Adipocyte (in vitro differentiated cells): ENCODE measurements at regions not wholly inside any gene's neighbourhood (a gene's known extent, or its start where the extent isn't known, plus 50 kb on each side); places are given as distances from the start of the nearest gene placed in this dataset.
"Not testable (repeated sequence)": the region's sequence is repeated elsewhere in the genome, so short reads cannot be mapped to it uniquely, and the experiment has no call there.

Source experiments
- DNase-seq: peaks from one replicate; pipeline ENCODE4 v3.0.0-alpha.2; 2015; ENCODE audit warnings: low read depth
- H3K27me3 ChIP-seq: replicated peaks from 2 replicates; pipeline ENCODE4 v1.7.0; 2013; ENCODE audit warnings: mild to moderate bottlenecking, low read length, moderate library complexity; ENCODE audit not compliant: control insufficient read depth, insufficient read depth
- H3K36me3 ChIP-seq: 2 replicates; pipeline ENCODE4 v1.7.0; 2013; ENCODE audit warnings: low read length, mild to moderate bottlenecking, moderate library complexity; ENCODE audit not compliant: control insufficient read depth, insufficient read depth, severe bottlenecking
- H3K4me1 ChIP-seq: 2 replicates; pipeline ENCODE4 v1.7.0; 2013; ENCODE audit warnings: mild to moderate bottlenecking, low read length, moderate library complexity; ENCODE audit not compliant: control insufficient read depth, insufficient read depth
- H3K4me3 ChIP-seq: 2 replicates; pipeline ENCODE4 v1.7.0; 2013; ENCODE audit warnings: mild to moderate bottlenecking, low read length, moderate library complexity
- H3K9ac ChIP-seq: 2 replicates; pipeline ENCODE4 v1.7.0; 2013; ENCODE audit warnings: mild to moderate bottlenecking, low read length, moderate library complexity
- H3K9me3 ChIP-seq: 2 replicates; pipeline ENCODE4 v1.7.0; 2013; ENCODE audit warnings: mild to moderate bottlenecking, low read length, moderate library complexity; ENCODE audit not compliant: control insufficient read depth

DNA sequence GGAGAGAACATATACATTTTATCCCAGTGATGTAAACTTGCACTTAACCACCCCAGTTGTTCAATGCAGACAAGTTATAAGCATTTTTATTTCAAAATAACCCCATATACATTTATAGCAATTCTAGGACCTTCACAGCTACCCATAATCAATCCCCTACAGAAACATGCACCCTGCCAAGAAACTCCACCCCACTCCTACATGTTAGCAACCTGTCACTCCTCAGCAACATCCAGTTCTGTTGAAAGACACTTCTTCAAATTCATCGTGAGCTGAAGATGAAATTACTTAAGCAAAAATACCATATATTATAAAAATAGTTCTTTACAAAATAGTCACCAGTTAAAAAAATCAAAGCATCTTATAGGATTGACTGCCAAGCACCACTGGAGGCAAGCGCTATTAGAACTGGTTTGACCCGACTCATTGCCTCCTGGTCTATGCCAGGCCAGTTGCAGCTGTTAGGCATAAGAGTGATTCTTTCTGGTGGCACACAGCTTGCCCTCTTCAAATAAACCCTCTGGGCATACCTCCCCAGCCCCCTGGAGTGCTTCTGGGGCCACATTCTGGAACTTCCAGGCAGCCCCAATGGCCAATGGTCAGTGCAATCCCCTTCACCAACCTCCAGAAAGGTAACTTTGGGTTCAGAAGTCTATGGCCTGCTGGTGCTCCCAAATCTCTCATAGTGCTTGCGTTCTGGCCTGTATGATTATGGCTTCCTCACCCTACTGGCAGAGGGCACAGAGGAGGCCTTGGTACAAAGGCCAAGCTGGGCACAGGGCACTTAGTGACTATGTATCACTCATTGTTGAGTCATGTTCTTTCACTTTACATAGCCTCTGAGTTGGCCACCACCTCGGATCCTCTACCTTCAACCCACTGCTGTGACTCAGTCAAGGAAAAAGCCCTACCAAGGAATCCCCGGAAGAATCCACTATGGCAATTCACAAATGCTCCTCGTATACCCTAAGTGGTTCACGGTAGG is 72.2 kb upstream of the RALGPS2 start:
- Histone ChIP-seq H3K4me3 (no peak overlapping the region), H3K9ac (no peak overlapping the region), H3K9me3 (no peaks in the 10 kb centered on the region), H3K36me3 (no peaks in the 10 kb centered on the region), H3K4me1 (peaks cover 23% of the 10 kb centered on the region), H3K27me3 (no peaks in the 10 kb centered on the region)
- DNase-seq, result no peak

DNA sequence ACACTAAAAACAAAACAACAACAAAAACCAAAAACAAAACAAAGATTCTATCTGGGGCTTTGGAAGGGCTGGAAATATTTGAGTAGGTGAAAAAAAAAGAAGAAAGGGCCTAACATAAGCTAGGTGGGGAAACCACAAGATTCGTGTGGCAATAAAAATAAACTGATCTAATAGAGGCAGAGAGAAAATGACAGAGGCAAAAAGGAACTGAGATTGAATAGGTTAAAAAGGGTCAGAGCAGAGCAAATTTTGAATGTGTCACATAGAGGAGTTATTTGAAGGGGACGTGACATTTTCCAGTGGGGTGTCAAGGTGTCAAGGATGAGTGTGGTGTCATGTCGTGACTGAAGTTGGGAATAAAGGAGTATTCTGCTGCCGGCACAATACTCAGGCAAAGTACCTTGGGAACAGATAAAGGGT is 65.2 kb upstream of the RALGPS2 start:
- Histone ChIP-seq H3K4me3 (no peak overlapping the region), H3K4me1 (no peaks in the 10 kb centered on the region), H3K27me3 (no peaks in the 10 kb centered on the region), H3K36me3 (no peaks in the 10 kb centered on the region), H3K9ac (no peak overlapping the region), H3K9me3 (no peaks in the 10 kb centered on the region)
- no peak for DNase-seq

DNA sequence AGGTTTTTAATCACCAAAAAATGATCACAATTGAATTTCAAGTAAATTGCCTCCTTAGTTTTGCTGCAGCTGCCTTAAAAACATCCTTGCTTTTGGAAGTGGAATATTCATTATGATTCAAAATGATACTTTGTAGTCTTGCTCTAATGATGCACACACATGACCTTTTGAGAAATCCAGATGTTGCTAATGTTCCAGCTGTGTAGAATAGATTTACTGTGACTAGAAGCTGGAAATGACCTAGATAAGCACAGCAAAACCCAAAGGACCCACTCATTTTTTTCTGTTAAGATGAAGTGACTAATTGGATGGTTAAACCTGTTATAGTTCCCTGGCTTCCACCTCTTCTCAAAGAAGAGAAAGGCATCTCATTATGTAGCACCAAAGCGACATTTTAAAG is 64.6 kb upstream of the RALGPS2 start:
- H3K36me3 ChIP-seq, result no peaks in the 10 kb centered on the region
- no peak for DNase-seq
- no peak overlapping the region for H3K9ac ChIP-seq
- H3K4me1 ChIP-seq, result no peaks in the 10 kb centered on the region
- H3K27me3 ChIP-seq, result no peaks in the 10 kb centered on the region
- H3K4me3 ChIP-seq, result no peak overlapping the region
- no peaks in the 10 kb centered on the region for H3K9me3 ChIP-seq

DNA sequence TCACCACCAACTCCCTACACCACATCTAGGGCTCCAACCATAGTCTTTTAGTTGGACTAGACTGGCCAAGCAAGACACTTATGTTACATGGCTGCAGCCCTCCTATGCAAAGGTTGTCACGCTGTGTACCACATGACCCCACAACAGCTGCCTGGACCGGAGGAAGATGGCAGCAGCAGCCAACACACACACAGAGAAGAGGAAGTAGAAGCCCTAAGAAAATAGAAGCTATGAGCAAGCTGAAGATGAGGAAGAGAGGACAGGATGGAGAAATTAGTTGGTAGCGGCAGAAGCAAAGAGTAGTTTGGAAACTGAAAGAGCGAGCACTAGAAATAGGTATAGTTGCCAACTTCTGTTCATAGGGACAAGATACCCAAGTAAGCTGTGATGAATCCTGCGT is 60.8 kb upstream of the RALGPS2 start:
- Histone ChIP-seq H3K4me3 (no peak overlapping the region), H3K9ac (no peak overlapping the region), H3K9me3 (no peaks in the 10 kb centered on the region), H3K4me1 (peaks cover 5% of the 10 kb centered on the region), H3K27me3 (no peaks in the 10 kb centered on the region), H3K36me3 (no peaks in the 10 kb centered on the region)
- DNase-seq, result no peak

DNA sequence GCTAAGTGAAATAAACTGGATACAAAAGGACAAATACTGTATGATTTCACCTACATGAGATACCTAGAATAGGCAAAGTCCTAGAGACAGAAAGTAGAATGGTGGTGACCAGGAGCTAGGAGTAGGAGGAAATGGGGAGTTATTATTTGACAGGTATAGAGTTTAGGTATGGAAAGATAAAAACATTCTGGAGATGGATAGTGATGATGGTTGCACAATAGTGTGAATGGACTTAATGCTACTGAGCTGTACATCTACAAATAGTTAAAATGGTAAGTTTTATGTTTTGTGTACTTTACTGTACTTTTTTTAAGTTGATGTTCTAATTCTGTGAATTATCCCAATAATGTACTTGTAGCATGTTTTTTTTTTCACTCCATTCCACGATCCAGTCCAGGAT is 59.5 kb upstream of the RALGPS2 start:
- Histone ChIP-seq H3K9me3 (no peaks in the 10 kb centered on the region), H3K9ac (no peak overlapping the region), H3K4me3 (no peak overlapping the region), H3K36me3 (no peaks in the 10 kb centered on the region), H3K4me1 (peaks cover 5% of the 10 kb centered on the region), H3K27me3 (no peaks in the 10 kb centered on the region)
- no peak for DNase-seq

DNA sequence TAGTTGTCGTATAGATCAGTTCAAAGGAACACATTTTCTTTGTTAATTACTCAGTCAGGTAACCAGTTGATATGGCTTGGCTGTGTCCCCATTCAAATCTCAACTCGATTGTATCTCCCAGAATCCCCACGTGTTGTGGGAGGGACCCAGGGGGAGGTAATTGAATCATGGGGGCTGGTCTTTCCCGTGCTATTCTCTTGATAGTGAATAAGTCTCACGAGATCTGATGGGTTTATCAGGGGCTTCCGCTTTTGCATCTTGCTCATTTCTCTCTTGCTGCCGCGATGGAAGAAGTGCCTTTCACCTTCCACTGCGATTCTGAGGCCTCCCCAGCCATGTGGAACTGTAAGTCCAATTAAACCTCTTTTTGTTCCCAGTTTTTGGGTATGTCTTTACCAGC is 58.2 kb upstream of the RALGPS2 start:
- H3K4me1 ChIP-seq, H3K9me3 ChIP-seq, H3K27me3 ChIP-seq, H3K9ac ChIP-seq, DNase-seq, H3K4me3 ChIP-seq, H3K36me3 ChIP-seq: not testable (repeated sequence)

DNA sequence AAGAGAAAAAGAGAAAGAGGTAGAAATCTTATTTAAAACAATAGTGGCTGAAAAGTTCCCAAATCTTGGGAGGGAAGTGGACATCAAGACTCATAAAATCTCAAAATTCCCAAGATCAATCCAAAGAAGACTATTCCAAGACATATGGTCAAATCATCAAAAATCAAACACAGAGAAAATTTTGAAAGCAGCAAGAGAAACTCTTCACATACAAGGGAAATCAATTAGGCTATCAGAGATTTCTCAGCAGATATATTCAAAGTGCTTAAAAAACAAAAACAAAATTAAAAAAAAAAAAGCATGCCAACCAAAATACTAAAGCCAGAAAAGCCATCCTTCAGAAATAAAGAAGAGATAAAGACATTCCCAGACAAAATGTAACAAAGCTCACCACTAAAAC is 52.6 kb upstream of the RALGPS2 start:
- Histone ChIP-seq H3K36me3 (no peaks in the 10 kb centered on the region), H3K4me3 (no peak overlapping the region), H3K4me1 (peaks cover 5% of the 10 kb centered on the region), H3K9me3 (peaks cover 13% of the 10 kb centered on the region), H3K9ac (no peak overlapping the region), H3K27me3 (no peaks in the 10 kb centered on the region)
- no peak for DNase-seq

DNA sequence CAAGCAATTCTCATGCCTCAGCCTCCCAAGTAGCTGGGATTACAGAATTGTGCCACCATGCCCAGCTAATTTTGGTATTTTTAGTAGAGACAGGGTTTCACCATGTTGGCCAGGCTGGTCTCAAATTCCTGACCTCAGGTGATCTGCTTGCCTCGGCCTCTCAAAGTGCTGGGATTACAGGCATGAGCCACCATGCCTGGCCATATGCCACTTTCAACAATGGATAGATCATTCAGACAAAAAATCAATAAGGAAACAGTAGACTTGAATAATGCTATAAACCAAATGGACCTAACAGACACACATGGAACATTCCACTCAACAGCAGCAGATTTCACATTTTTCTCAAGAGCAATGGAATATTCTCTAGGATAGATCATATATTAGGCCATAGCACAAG is 50.5 kb upstream of the RALGPS2 start:
- not testable (repeated sequence) for H3K4me1 ChIP-seq, DNase-seq, H3K36me3 ChIP-seq, H3K27me3 ChIP-seq, H3K9ac ChIP-seq, H3K4me3 ChIP-seq
- peaks cover 13% of the 10 kb centered on the region for H3K9me3 ChIP-seq
